IMR-90 (cell line): ENCODE measurements at regions not wholly inside any gene's neighbourhood (a gene's known extent, or its start where the extent isn't known, plus 50 kb on each side); places are given as distances from the start of the nearest gene placed in this dataset.

ENCODE experiments used
- CHD1 ChIP-seq: IDR thresholded peaks from 2 replicates; pipeline ENCODE4 v1.6.1; 2012; ENCODE audit warnings: low read depth, low read length, improper control_type of control experiment
- MAFK ChIP-seq: IDR thresholded peaks from 2 replicates; pipeline ENCODE4 v1.6.1; 2012; ENCODE audit warnings: low read depth, low read length, improper control_type of control experiment
- MXI1 ChIP-seq: IDR thresholded peaks from 2 replicates; pipeline ENCODE4 v1.6.1; 2012; ENCODE audit warnings: low read depth, mild to moderate bottlenecking, low read length, moderate library complexity, borderline replicate concordance
- POLR2A ChIP-seq: IDR thresholded peaks from 2 replicates; pipeline ENCODE4 v1.6.1; 2012; ENCODE audit warnings: mild to moderate bottlenecking, low read depth, low read length
- RAD21 ChIP-seq: IDR thresholded peaks from 2 replicates; pipeline ENCODE4 v1.6.1; 2012; ENCODE audit warnings: low read length, improper control_type of control experiment
- RCOR1 ChIP-seq: IDR thresholded peaks from 2 replicates; pipeline ENCODE4 v1.6.1; 2012; ENCODE audit warnings: mild to moderate bottlenecking, low read length, improper control_type of control experiment; ENCODE audit not compliant: insufficient replicate concordance
- RFX5 ChIP-seq: IDR thresholded peaks from 2 replicates; pipeline ENCODE4 v1.8.0; 2012; ENCODE audit warnings: low read depth, mild to moderate bottlenecking, low read length, moderate library complexity
- SMC3 ChIP-seq: fragments of 150-350 bp; IDR thresholded peaks from 2 replicates; pipeline ENCODE4 v1.6.1; 2016; ENCODE audit warnings: low read depth, mild to moderate bottlenecking, antibody characterized with exemption, low read length, moderate library complexity
- TF ChIP-seq, protein P1 (sequence below): conservative IDR thresholded peaks from 2 replicates; pipeline ENCODE4 v1.5.1; 2012; ENCODE audit warnings: mild to moderate bottlenecking, low read depth, low read length, improper control_type of control experiment
- TF ChIP-seq, protein P2 (sequence below): fragments of 150-350 bp; IDR thresholded peaks from 2 replicates; pipeline ENCODE4 v1.6.1; 2017; ENCODE audit warnings: mild to moderate bottlenecking, antibody characterized with exemption, low read length, low read depth

DNA sequence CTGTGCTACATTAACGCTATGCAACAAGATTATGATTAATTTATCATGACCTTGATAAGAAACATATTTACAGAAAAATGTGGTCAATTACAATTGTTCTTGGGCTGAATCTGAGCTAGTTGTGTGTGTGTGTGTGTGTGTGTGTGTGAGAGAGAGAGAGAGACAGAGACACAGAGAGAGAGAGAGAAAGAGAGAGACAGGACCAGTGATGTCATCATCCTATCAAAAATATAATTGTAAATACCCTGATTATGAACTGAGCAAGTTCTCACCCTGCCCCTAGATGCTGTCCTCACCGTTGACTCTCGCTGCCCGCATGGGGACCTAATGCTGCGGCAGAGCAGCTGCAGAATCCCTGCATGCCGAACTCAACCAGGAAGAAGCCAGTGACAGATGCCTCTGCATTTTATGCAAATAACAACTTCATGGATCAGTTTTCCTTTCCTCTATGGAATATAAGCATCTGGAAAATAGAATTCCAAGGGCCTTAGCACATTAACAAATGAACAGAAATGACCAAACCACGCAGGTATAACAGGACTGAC lies 512.5 kb downstream of the PLCL1 start:
- TF ChIP-seq, protein P1, sequence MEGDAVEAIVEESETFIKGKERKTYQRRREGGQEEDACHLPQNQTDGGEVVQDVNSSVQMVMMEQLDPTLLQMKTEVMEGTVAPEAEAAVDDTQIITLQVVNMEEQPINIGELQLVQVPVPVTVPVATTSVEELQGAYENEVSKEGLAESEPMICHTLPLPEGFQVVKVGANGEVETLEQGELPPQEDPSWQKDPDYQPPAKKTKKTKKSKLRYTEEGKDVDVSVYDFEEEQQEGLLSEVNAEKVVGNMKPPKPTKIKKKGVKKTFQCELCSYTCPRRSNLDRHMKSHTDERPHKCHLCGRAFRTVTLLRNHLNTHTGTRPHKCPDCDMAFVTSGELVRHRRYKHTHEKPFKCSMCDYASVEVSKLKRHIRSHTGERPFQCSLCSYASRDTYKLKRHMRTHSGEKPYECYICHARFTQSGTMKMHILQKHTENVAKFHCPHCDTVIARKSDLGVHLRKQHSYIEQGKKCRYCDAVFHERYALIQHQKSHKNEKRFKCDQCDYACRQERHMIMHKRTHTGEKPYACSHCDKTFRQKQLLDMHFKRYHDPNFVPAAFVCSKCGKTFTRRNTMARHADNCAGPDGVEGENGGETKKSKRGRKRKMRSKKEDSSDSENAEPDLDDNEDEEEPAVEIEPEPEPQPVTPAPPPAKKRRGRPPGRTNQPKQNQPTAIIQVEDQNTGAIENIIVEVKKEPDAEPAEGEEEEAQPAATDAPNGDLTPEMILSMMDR, result no peak
- no peak for TF ChIP-seq POLR2A
- TF ChIP-seq RFX5, result no peak
- no peak for TF ChIP-seq SMC3
- TF ChIP-seq RAD21, result no peak
- TF ChIP-seq, protein P2, sequence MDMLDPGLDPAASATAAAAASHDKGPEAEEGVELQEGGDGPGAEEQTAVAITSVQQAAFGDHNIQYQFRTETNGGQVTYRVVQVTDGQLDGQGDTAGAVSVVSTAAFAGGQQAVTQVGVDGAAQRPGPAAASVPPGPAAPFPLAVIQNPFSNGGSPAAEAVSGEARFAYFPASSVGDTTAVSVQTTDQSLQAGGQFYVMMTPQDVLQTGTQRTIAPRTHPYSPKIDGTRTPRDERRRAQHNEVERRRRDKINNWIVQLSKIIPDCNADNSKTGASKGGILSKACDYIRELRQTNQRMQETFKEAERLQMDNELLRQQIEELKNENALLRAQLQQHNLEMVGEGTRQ, result no peak
- no peak for TF ChIP-seq CHD1
- no peak for TF ChIP-seq RCOR1
- no peak for TF ChIP-seq MXI1
- TF ChIP-seq MAFK, result no peak
